Neuronal stem cell (in vitro differentiated cells): ENCODE measurements at regions not wholly inside any gene's neighbourhood (a gene's known extent, or its start where the extent isn't known, plus 50 kb on each side); places are given as distances from the start of the nearest gene placed in this dataset.

ENCODE experiments used
- DNase-seq: peaks from one replicate; pipeline ENCODE4 v3.0.0-alpha.2; 2013; ENCODE audit warnings: low spot score
- H2AFZ ChIP-seq: one replicate; pipeline ENCODE4 v1.6.1; 2013; ENCODE audit warnings: mild to moderate bottlenecking, low read length, inconsistent platforms
- H2AK5ac ChIP-seq: 2 replicates; pipeline ENCODE4 v1.6.1; 2013; ENCODE audit warnings: low read depth, mild to moderate bottlenecking, inconsistent platforms, low read length, moderate library complexity, mixed read lengths
- H2BK120ac ChIP-seq: 2 replicates; pipeline ENCODE4 v1.6.1; 2013; ENCODE audit warnings: low read depth, mild to moderate bottlenecking, inconsistent platforms, low read length, moderate library complexity, mixed read lengths
- H2BK12ac ChIP-seq: one replicate; pipeline ENCODE4 v1.6.1; 2013; ENCODE audit warnings: low read length, inconsistent platforms
- H2BK15ac ChIP-seq: 2 replicates; pipeline ENCODE4 v1.6.1; 2013; ENCODE audit warnings: mild to moderate bottlenecking, low read length, inconsistent platforms, mixed read lengths
- H2BK5ac ChIP-seq: one replicate; pipeline ENCODE4 v1.6.1; 2013; ENCODE audit warnings: inconsistent platforms, mild to moderate bottlenecking, low read length, moderate library complexity
- H3K14ac ChIP-seq: one replicate; pipeline ENCODE4 v1.6.1; 2013; ENCODE audit warnings: low read length, inconsistent platforms
- H3K18ac ChIP-seq: 2 replicates; pipeline ENCODE4 v1.6.1; 2013; ENCODE audit warnings: low read length, inconsistent platforms
- H3K23ac ChIP-seq: 2 replicates; pipeline ENCODE4 v1.6.1; 2013; ENCODE audit warnings: low read depth, mild to moderate bottlenecking, mixed read lengths, low read length, inconsistent platforms; ENCODE audit not compliant: poor library complexity
- H3K27ac ChIP-seq: replicated peaks from 3 replicates; pipeline ENCODE4 v1.5.1; 2013; ENCODE audit warnings: low read length, inconsistent platforms
- H3K27me3 ChIP-seq, 3 experiments: 2 replicates each; pipeline ENCODE4 v1.6.1; 2013; ENCODE audit warnings: low read length in 3 of 3, mild to moderate bottlenecking in 2 of 3, inconsistent platforms in 1 of 3, low read depth in 1 of 3, mixed read lengths in 1 of 3, moderate library complexity in 1 of 3; ENCODE audit not compliant: control insufficient read depth in 3 of 3, insufficient read depth in 3 of 3
- H3K36me3 ChIP-seq, 2 donors: replicated peaks in 1 of 2; 2 replicates each; pipeline ENCODE4 v1.6.1; 2013; ENCODE audit warnings: low read length in 2 of 2; ENCODE audit not compliant: control insufficient read depth in 2 of 2, insufficient read depth in 2 of 2
- H3K4ac ChIP-seq: 2 replicates; pipeline ENCODE4 v1.6.1; 2013; ENCODE audit warnings: inconsistent platforms, mild to moderate bottlenecking, low read length, moderate library complexity
- H3K4me1 ChIP-seq, 2 donors: 1 replicate in 1 of 2; 2 replicates in 1 of 2; pipeline ENCODE4 v1.6.1; 2013; ENCODE audit warnings: low read length in 2 of 2, low read depth in 1 of 2; ENCODE audit not compliant: control insufficient read depth in 2 of 2, insufficient read depth in 1 of 2
- H3K4me2 ChIP-seq: one replicate; pipeline ENCODE4 v1.6.1; 2013; ENCODE audit warnings: mild to moderate bottlenecking, low read length, inconsistent platforms; ENCODE audit not compliant: insufficient read depth, poor library complexity, severe bottlenecking
- H3K4me3 ChIP-seq, 2 donors: 2 replicates each; pipeline ENCODE4 v1.5.1; 2013; ENCODE audit warnings: low read length in 2 of 2, mild to moderate bottlenecking in 2 of 2, inconsistent platforms in 1 of 2, moderate library complexity in 1 of 2
- H3K79me1 ChIP-seq: one replicate; pipeline ENCODE4 v1.6.1; 2013; ENCODE audit warnings: low read depth, mild to moderate bottlenecking, inconsistent platforms, low read length, moderate library complexity
- H3K9ac ChIP-seq: one replicate; pipeline ENCODE4 v1.6.1; 2013; ENCODE audit warnings: mild to moderate bottlenecking, low read depth, low read length, inconsistent platforms; ENCODE audit not compliant: poor library complexity
- H3K9me3 ChIP-seq, 2 donors: replicated peaks in 1 of 2; 2 replicates each; pipeline versions ENCODE3 to v1.6.1; 2013; ENCODE audit warnings: low read length in 2 of 2, mild to moderate bottlenecking in 2 of 2, inconsistent platforms in 1 of 2, low read depth in 1 of 2, mixed read lengths in 1 of 2, moderate library complexity in 1 of 2; ENCODE audit not compliant: control insufficient read depth in 2 of 2, insufficient read depth in 1 of 2
- H4K8ac ChIP-seq: one replicate; pipeline ENCODE4 v1.6.1; 2013; ENCODE audit warnings: low read depth, mild to moderate bottlenecking, inconsistent platforms, low read length, moderate library complexity
- H4K91ac ChIP-seq: one replicate; pipeline ENCODE4 v1.6.1; 2013; ENCODE audit warnings: low read length, low read depth, mild to moderate bottlenecking, inconsistent platforms; ENCODE audit not compliant: poor library complexity
- WGBS, 2 donors: extraction: QIAGEN DNeasy Blood & Tissue Kit; methylation state at CpG; one replicate each; pipeline ENCODE4 v1.1.7; 2013; ENCODE audit warnings: missing lambda C conversion rate in 2 of 2, mixed read lengths in 1 of 2; ENCODE audit not compliant: insufficient read length in 2 of 2, insufficient replicate concordance in 1 of 2; ENCODE audit errors: extremely low coverage in 2 of 2; 5-methylcytosine and 5-hydroxymethylcytosine counted together

GRCh38 chr2:173666171-173666888, 298.8 kb downstream of the SP3 start:
- H2AK5ac ChIP-seq: no peak overlapping the region
- H3K4me2 ChIP-seq: no peak overlapping the region
- H3K9me3 ChIP-seq: no peaks in the 10 kb centered on the region
- no peak overlapping the region for H2BK15ac ChIP-seq
- H3K27me3 ChIP-seq: no peaks in the 10 kb centered on the region
- no peak overlapping the region for H2BK120ac ChIP-seq
- no peaks in the 10 kb centered on the region for H3K79me1 ChIP-seq
- peaks cover 14 to 34% of the 10 kb centered on the region in 2 donors for H3K4me1 ChIP-seq
- H2BK5ac ChIP-seq: no peak overlapping the region
- no peaks in the 10 kb centered on the region for H3K36me3 ChIP-seq
- no CpG with 5 or more reads among the region's 8 CpGs for WGBS, 2 donors
- H3K4me3 ChIP-seq: no peak overlapping the region
- H3K27ac ChIP-seq: no peak overlapping the region
- H3K23ac ChIP-seq: no peak overlapping the region
- H3K9ac ChIP-seq: no peak overlapping the region
- no peak overlapping the region for H4K91ac ChIP-seq
- no peak overlapping the region for H2BK12ac ChIP-seq
- no peak overlapping the region for H3K18ac ChIP-seq
- peak overlapping the region; percentile 67 for H2AFZ ChIP-seq
- H3K14ac ChIP-seq: no peak overlapping the region
- no peak overlapping the region for H4K8ac ChIP-seq
- DNase-seq: no peak
- no peak overlapping the region for H3K4ac ChIP-seq

DNA sequence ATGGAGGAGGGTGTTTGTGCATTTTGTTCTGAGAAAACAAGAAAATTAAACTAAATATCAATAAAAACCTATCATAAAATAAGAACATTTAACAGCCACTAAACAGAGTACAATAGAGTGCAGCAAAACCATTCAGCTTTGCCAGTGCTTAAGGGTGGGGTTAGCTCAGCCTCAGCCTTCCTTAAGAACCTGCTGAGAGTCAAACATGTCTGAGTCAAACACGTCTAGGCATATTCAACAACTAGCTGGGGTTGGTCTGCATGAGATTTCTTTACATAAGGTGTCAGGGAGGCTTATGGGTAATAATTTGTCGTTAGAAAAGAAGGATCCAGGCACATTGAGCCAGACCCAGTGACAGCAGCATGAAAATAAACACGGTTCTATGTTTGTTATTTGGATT, 298.2 kb downstream of the SP3 start:
- Histone ChIP-seq H2BK5ac (no peak overlapping the region), H3K23ac (no peak overlapping the region), H4K91ac (no peak overlapping the region), H3K4me1 (peaks cover 14 to 32% of the 10 kb centered on the region in 2 donors), H2BK120ac (no peak overlapping the region), H3K18ac (no peak overlapping the region), H3K9ac (no peak overlapping the region), H3K4me3 (no peak overlapping the region), H4K8ac (no peak overlapping the region), H3K14ac (no peak overlapping the region), H2BK12ac (no peak overlapping the region), H2BK15ac (no peak overlapping the region), H3K4me2 (no peak overlapping the region), H3K4ac (no peak overlapping the region), H3K79me1 (no peaks in the 10 kb centered on the region), H3K27me3 (no peaks in the 10 kb centered on the region), H2AK5ac (no peak overlapping the region), H3K9me3 (no peaks in the 10 kb centered on the region), H2AFZ (peak overlapping the region; percentile 67), H3K27ac (no peak overlapping the region), H3K36me3 (no peaks in the 10 kb centered on the region)
- WGBS, 2 donors: no CpG with 5 or more reads among the region's 3 CpGs
- DNase-seq: no peak

- Histone ChIP-seq H4K91ac (no peak overlapping the region), H3K4me1 (peaks cover 14 to 32% of the 10 kb centered on the region in 2 donors), H3K18ac (no peak overlapping the region), H2BK120ac (no peak overlapping the region), H3K14ac (no peak overlapping the region), H3K23ac (no peak overlapping the region), H3K79me1 (no peaks in the 10 kb centered on the region), H2BK12ac (no peak overlapping the region), H2AFZ (peak overlapping the region; percentile 67), H3K36me3 (no peaks in the 10 kb centered on the region), H4K8ac (no peak overlapping the region), H2BK5ac (no peak overlapping the region), H3K4ac (no peak overlapping the region), H3K4me3 (no peak overlapping the region), H3K27me3 (no peaks in the 10 kb centered on the region), H2AK5ac (no peak overlapping the region), H2BK15ac (no peak overlapping the region), H3K9ac (no peak overlapping the region), H3K4me2 (no peak overlapping the region), H3K9me3 (no peaks in the 10 kb centered on the region), H3K27ac (no peak overlapping the region)
- no CpG with 5 or more reads among the region's 2 CpGs for WGBS, 2 donors
- DNase-seq: no peak
Measured at GRCh38 chr2:173667415-173667814, 297.8 kb downstream of the SP3 start.

DNA sequence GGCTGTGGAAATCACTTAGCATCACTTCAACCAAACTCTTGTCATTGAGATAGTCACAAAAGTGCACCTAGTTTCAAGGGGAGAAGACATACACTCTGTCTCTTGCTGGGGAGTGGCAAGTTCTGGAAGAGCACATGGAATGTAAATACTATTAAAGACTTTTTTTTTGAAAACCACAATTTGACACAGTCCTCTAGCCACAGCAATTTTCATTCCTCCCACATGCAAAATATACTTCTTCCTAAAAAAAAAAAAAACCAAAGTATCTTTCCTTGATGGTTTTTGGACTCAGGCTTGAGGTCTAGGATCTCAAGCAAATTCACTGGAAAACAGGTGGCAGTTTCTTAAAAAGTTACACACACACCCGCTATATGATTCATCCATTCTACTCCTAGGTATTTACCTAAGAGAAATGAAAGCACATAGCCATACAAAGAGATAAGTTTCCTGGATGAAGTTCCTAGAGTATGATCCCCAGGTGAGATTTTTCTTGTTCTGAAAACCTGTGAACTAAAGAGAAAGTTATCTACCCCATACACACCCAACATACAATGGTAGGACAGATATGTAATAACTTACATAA, 295.8 kb downstream of the SP3 start:
- no peak overlapping the region for H2AK5ac ChIP-seq
- H3K23ac ChIP-seq: no peak overlapping the region
- no peak overlapping the region for H4K91ac ChIP-seq
- H3K27ac ChIP-seq: no peak overlapping the region
- H3K4me2 ChIP-seq: no peak overlapping the region
- no CpG with 5 or more reads among the region's 1 CpG for WGBS, 2 donors
- no peak overlapping the region for H3K4ac ChIP-seq
- H3K9me3 ChIP-seq: no peaks in the 10 kb centered on the region
- no peak overlapping the region for H3K18ac ChIP-seq
- no peak for DNase-seq
- H3K36me3 ChIP-seq: no peaks in the 10 kb centered on the region
- no peak overlapping the region for H2BK12ac ChIP-seq
- no peak overlapping the region for H2BK5ac ChIP-seq
- no peak overlapping the region for H2BK15ac ChIP-seq
- H4K8ac ChIP-seq: no peak overlapping the region
- peaks cover 12 to 29% of the 10 kb centered on the region in 2 donors for H3K4me1 ChIP-seq
- no peak overlapping the region for H3K4me3 ChIP-seq
- H3K14ac ChIP-seq: no peak overlapping the region
- no peak overlapping the region for H2AFZ ChIP-seq
- H3K9ac ChIP-seq: no peak overlapping the region
- no peak overlapping the region for H2BK120ac ChIP-seq
- no peaks in the 10 kb centered on the region for H3K27me3 ChIP-seq
- H3K79me1 ChIP-seq: no peaks in the 10 kb centered on the region
